GM12874 (cell line): ENCODE measurements at regions not wholly inside any gene's neighbourhood (a gene's known extent, or its start where the extent isn't known, plus 50 kb on each side); places are given as distances from the start of the nearest gene placed in this dataset.

Experiments
- TF ChIP-seq, protein P1 (sequence below): IDR thresholded peaks from 2 replicates; pipeline ENCODE4 v1.5.1; 2011; ENCODE audit warnings: low read depth, mild to moderate bottlenecking, control low read depth, low read length, moderate library complexity; ENCODE audit not compliant: insufficient read depth

GRCh38 chr4:24745172-24745895 lies 50.0 kb upstream of the SOD3 start:
- TF ChIP-seq, protein P1, sequence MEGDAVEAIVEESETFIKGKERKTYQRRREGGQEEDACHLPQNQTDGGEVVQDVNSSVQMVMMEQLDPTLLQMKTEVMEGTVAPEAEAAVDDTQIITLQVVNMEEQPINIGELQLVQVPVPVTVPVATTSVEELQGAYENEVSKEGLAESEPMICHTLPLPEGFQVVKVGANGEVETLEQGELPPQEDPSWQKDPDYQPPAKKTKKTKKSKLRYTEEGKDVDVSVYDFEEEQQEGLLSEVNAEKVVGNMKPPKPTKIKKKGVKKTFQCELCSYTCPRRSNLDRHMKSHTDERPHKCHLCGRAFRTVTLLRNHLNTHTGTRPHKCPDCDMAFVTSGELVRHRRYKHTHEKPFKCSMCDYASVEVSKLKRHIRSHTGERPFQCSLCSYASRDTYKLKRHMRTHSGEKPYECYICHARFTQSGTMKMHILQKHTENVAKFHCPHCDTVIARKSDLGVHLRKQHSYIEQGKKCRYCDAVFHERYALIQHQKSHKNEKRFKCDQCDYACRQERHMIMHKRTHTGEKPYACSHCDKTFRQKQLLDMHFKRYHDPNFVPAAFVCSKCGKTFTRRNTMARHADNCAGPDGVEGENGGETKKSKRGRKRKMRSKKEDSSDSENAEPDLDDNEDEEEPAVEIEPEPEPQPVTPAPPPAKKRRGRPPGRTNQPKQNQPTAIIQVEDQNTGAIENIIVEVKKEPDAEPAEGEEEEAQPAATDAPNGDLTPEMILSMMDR = no peak
